Liver (tissue), 8 donors: ENCODE measurements at regions not wholly inside any gene's neighbourhood (a gene's known extent, or its start where the extent isn't known, plus 50 kb on each side); places are given as distances from the start of the nearest gene placed in this dataset.

Experiments used
- DNase-seq: peaks from one replicate; pipeline ENCODE4 v3.0.0-alpha.2; 2017; ENCODE audit warnings: low spot score
- H3K27ac ChIP-seq, 2 donors: one replicate each; pipeline ENCODE4 v1.7.0; 2013; ENCODE audit warnings: inconsistent platforms in 2 of 2, low read length in 2 of 2, control low read depth in 1 of 2, low read depth in 1 of 2, mild to moderate bottlenecking in 1 of 2
- H3K27me3 ChIP-seq, 4 donors: one replicate each; pipeline versions ENCODE4 v1.6.1 to v1.7.0; 2013; ENCODE audit warnings: low read length in 3 of 4, inconsistent platforms in 1 of 4, mild to moderate bottlenecking in 1 of 4, moderate library complexity in 1 of 4; ENCODE audit not compliant: control insufficient read depth in 4 of 4, insufficient read depth in 4 of 4
- H3K36me3 ChIP-seq, 4 donors: one replicate each; pipeline versions ENCODE4 v1.6.1 to v1.7.0; 2013; ENCODE audit warnings: low read length in 3 of 4, mild to moderate bottlenecking in 3 of 4, low read depth in 1 of 4, moderate library complexity in 1 of 4; ENCODE audit not compliant: control insufficient read depth in 4 of 4, insufficient read depth in 3 of 4
- H3K4me1 ChIP-seq, 4 donors: one replicate each; pipeline versions ENCODE4 v1.6.1 to v1.7.0; 2013; ENCODE audit warnings: low read length in 3 of 4, mild to moderate bottlenecking in 3 of 4, moderate library complexity in 1 of 4; ENCODE audit not compliant: control insufficient read depth in 4 of 4, insufficient read depth in 4 of 4
- H3K4me3 ChIP-seq, 3 donors: one replicate each; pipeline versions ENCODE4 v1.6.1 to v1.7.0; 2013; ENCODE audit warnings: low read length in 3 of 3, control low read depth in 1 of 3, low read depth in 1 of 3, mild to moderate bottlenecking in 1 of 3
- H3K9ac ChIP-seq, 2 donors: one replicate each; pipeline ENCODE4 v1.7.0; 2013; ENCODE audit warnings: low read length in 2 of 2, mild to moderate bottlenecking in 2 of 2, moderate library complexity in 2 of 2, control low read depth in 1 of 2, low read depth in 1 of 2
- H3K9me3 ChIP-seq, 4 donors: one replicate each; pipeline versions ENCODE4 v1.6.1 to v1.7.0; 2013; ENCODE audit warnings: low read length in 3 of 4; ENCODE audit not compliant: control insufficient read depth in 4 of 4
- ATF3 ChIP-seq: IDR thresholded peaks from 2 replicates; pipeline ENCODE4 v1.6.1; 2016; ENCODE audit warnings: antibody characterized with exemption
- CTCF ChIP-seq: fragments of 150-350 bp; IDR thresholded peaks from 2 replicates; pipeline ENCODE4 v1.5.1; 2017; ENCODE audit warnings: improper control_type of control experiment, low read depth, low read length; ENCODE audit not compliant: missing input control
- EGR1 ChIP-seq, 2 donors: IDR thresholded peaks; 2 replicates each; pipeline ENCODE4 v1.6.1; 2016 to 2018; ENCODE audit warnings: antibody characterized with exemption in 2 of 2, low read depth in 2 of 2
- FOXA1 ChIP-seq: IDR thresholded peaks from 2 replicates; pipeline ENCODE4 v1.6.1; 2016; ENCODE audit warnings: antibody characterized with exemption
- FOXA2 ChIP-seq: IDR thresholded peaks from 2 replicates; pipeline ENCODE4 v1.6.1; 2016; ENCODE audit warnings: antibody characterized with exemption
- GABPA ChIP-seq, 2 donors: IDR thresholded peaks in 1 of 2; conservative IDR thresholded peaks in 1 of 2; 2 replicates each; pipeline ENCODE4 v1.6.1; 2016; ENCODE audit warnings: antibody characterized with exemption in 2 of 2, mild to moderate bottlenecking in 1 of 2, moderate library complexity in 1 of 2
- HNF4A ChIP-seq, 2 donors: conservative IDR thresholded peaks; 2 replicates each; pipeline ENCODE4 v1.6.1; 2016; ENCODE audit warnings: antibody characterized with exemption in 2 of 2, mild to moderate bottlenecking in 2 of 2
- HNF4G ChIP-seq: IDR thresholded peaks from 2 replicates; pipeline ENCODE4 v1.6.1; 2016; ENCODE audit warnings: antibody characterized with exemption
- JUND ChIP-seq, 2 donors: IDR thresholded peaks; 2 replicates each; pipeline ENCODE4 v1.6.1; 2016; ENCODE audit warnings: antibody characterized with exemption in 2 of 2
- MAX ChIP-seq: IDR thresholded peaks from 2 replicates; pipeline ENCODE4 v1.6.1; 2016; ENCODE audit warnings: antibody characterized with exemption
- NR2F2 ChIP-seq: IDR thresholded peaks from 2 replicates; pipeline ENCODE4 v1.6.1; 2016; ENCODE audit warnings: antibody characterized with exemption
- RAD21 ChIP-seq, 2 donors: IDR thresholded peaks; 2 replicates each; pipeline ENCODE4 v1.6.1; 2016; ENCODE audit warnings: antibody characterized with exemption in 2 of 2, mild to moderate bottlenecking in 2 of 2
- REST ChIP-seq: IDR thresholded peaks from 2 replicates; pipeline ENCODE4 v1.6.1; 2016; ENCODE audit warnings: antibody characterized with exemption, mild to moderate bottlenecking
- RXRA ChIP-seq, 2 donors: IDR thresholded peaks; 2 replicates each; pipeline ENCODE4 v1.6.1; 2017 to 2018; ENCODE audit warnings: antibody characterized with exemption in 2 of 2, mild to moderate bottlenecking in 1 of 2
- TAF1 ChIP-seq: conservative IDR thresholded peaks from 2 replicates; pipeline ENCODE4 v1.6.1; 2016; ENCODE audit warnings: antibody characterized with exemption, mild to moderate bottlenecking
- YY1 ChIP-seq: IDR thresholded peaks from 2 replicates; pipeline ENCODE4 v1.6.1; 2016; ENCODE audit warnings: antibody characterized with exemption, mild to moderate bottlenecking
- ZBTB33 ChIP-seq: IDR thresholded peaks from 2 replicates; pipeline ENCODE4 v1.6.1; 2016; ENCODE audit warnings: antibody characterized with exemption
- WGBS: extraction: QIAGEN DNeasy Blood & Tissue Kit; methylation state at CpG from one replicate; pipeline ENCODE4 v1.1.7; 2013; 5-methylcytosine and 5-hydroxymethylcytosine counted together
- donor health status: healthy.
- donor health status: healthy.
- donor health status: healthy.
- donor health status: healthy.
- donor health status: healthy.

GRCh38 chr14:101049942-101050341 lies 146.4 kb upstream of the RTL1 start:
- DNase-seq = no peak
- WGBS = 72% methylated on average over 6 of the region's 6 CpGs
- Histone ChIP-seq H3K4me3 (no peak overlapping the region), H3K9me3 (no peaks in the 10 kb centered on the region), H3K27me3 (no peaks in the 10 kb centered on the region), H3K4me1 (no peaks in the 10 kb centered on the region), H3K36me3 (no peaks in the 10 kb centered on the region), H3K9ac (no peak overlapping the region), H3K27ac (no peak overlapping the region)
- TF ChIP-seq FOXA1 (no peak), EGR1 (IDR thresholded peaks at IDR 0.05; ENCODE audit: low read depth in 2 of 2) (no peak)

- no peak for DNase-seq
Observed at GRCh38 chr14:101050901-101051490, 147.5 kb upstream of the RTL1 start.

GRCh38 chr14:101054671-101055070 lies 151.1 kb upstream of the RTL1 start:
- no peak for TF ChIP-seq FOXA2
- TF ChIP-seq FOXA1 = no peak
- no peak for TF ChIP-seq EGR1 (IDR thresholded peaks at IDR 0.05; ENCODE audit: low read depth in 2 of 2)
- TF ChIP-seq RXRA (IDR thresholded peaks at IDR 0.05) = no peak
- no peak for TF ChIP-seq ZBTB33
- TF ChIP-seq ATF3 = no peak
- TF ChIP-seq TAF1 = no peak
- TF ChIP-seq GABPA (IDR thresholded peaks at IDR 0.05 in 1 of 2, conservative IDR thresholded peaks at IDR 0.05 in 1 of 2) = no peak
- no peak for TF ChIP-seq NR2F2
- TF ChIP-seq MAX = no peak
- TF ChIP-seq CTCF = no peak
- TF ChIP-seq REST = no peak
- no peak for DNase-seq
- Histone ChIP-seq H3K4me1 (no peaks in the 10 kb centered on the region), H3K27ac (no peak overlapping the region), H3K9ac (no peak overlapping the region), H3K4me3 (no peak overlapping the region), H3K36me3 (no peaks in the 10 kb centered on the region), H3K9me3 (peaks cover 0 to 2% (median 0%) of the 10 kb centered on the region in 4 donors), H3K27me3 (peaks cover 0 to 4% (median 0%) of the 10 kb centered on the region in 4 donors)
- 83% methylated on average over 7 of the region's 7 CpGs for WGBS

More at GRCh38 chr14:101050901-101051490, 147.5 kb upstream of the RTL1 start:
- Histone ChIP-seq H3K9me3 (no peaks in the 10 kb centered on the region), H3K27me3 (no peaks in the 10 kb centered on the region), H3K4me3 (no peak overlapping the region), H3K27ac (no peak overlapping the region), H3K36me3 (no peaks in the 10 kb centered on the region), H3K4me1 (no peaks in the 10 kb centered on the region), H3K9ac (no peak overlapping the region)
- WGBS = 89% methylated on average over 17 of the region's 17 CpGs
- TF ChIP-seq HNF4G = no peak
- no peak for TF ChIP-seq RAD21 (IDR thresholded peaks at IDR 0.05)
- TF ChIP-seq YY1 = no peak
- TF ChIP-seq NR2F2 = no peak
- no peak for TF ChIP-seq FOXA1
- TF ChIP-seq MAX = no peak
- TF ChIP-seq FOXA2 = no peak
- TF ChIP-seq TAF1 = no peak
- TF ChIP-seq RXRA (IDR thresholded peaks at IDR 0.05) = no peak
- no peak for TF ChIP-seq HNF4A (conservative IDR thresholded peaks at IDR 0.05)
- TF ChIP-seq JUND (IDR thresholded peaks at IDR 0.05) = no peak
